Fibroblast of the aortic adventitia (primary cell): ENCODE measurements at regions not wholly inside any gene's neighbourhood (a gene's known extent, or its start where the extent isn't known, plus 50 kb on each side); places are given as distances from the start of the nearest gene placed in this dataset.
"Not testable (repeated sequence)": the region's sequence is repeated elsewhere in the genome, so short reads cannot be mapped to it uniquely, and the experiment has no call there.

Experiments
- DNase-seq: peaks from one replicate; pipeline ENCODE4 v3.0.0-alpha.2; 2010; ENCODE audit warnings: low read depth
- H3K4me3 ChIP-seq: 2 replicates; pipeline ENCODE4 v1.5.1; 2011; ENCODE audit warnings: low read depth, mild to moderate bottlenecking, control low read depth, low read length, moderate library complexity
- CTCF ChIP-seq: IDR thresholded peaks from 2 replicates; pipeline ENCODE4 v1.5.1; 2011; ENCODE audit warnings: mild to moderate bottlenecking, low read length, control low read depth, inconsistent platforms; ENCODE audit not compliant: insufficient read depth

GRCh38 chrX:155747520-155747919, 133.6 kb upstream of the VAMP7 start:
- no peak for DNase-seq
- H3K4me3 ChIP-seq = no peak overlapping the region
- no peak for TF ChIP-seq CTCF

- TF ChIP-seq CTCF = no peak
- peak; percentile 47 for DNase-seq
- H3K4me3 ChIP-seq = no peak overlapping the region
Observed at GRCh38 chrX:155745792-155746191, 133.0 kb upstream of the TMLHE start.

DNA sequence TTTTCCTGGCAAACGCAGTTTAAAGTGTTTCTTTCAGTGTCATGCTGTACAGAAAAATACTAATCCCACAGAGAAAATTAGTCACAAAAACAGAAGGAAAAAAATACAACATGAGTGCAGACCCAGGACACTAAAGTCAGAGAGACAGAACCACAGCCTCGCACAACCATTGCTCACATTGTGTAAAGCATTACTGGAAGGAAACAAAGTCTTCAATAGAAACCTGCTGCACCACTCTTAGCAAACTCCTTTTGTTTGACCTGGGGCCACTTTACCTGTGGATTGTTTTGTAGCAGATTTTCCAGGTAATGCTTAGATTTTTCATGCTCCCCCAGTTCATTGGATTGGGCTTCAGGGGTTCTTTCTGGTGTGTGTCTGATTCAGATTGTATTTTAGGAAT, 131.8 kb upstream of the TMLHE start:
- no peak for DNase-seq
- no peak for TF ChIP-seq CTCF
- no peak overlapping the region for H3K4me3 ChIP-seq

- DNase-seq, H3K4me3 ChIP-seq: not testable (repeated sequence)
Observed at GRCh38 chrX:155728335-155728734, 115.6 kb upstream of the TMLHE start.

DNA sequence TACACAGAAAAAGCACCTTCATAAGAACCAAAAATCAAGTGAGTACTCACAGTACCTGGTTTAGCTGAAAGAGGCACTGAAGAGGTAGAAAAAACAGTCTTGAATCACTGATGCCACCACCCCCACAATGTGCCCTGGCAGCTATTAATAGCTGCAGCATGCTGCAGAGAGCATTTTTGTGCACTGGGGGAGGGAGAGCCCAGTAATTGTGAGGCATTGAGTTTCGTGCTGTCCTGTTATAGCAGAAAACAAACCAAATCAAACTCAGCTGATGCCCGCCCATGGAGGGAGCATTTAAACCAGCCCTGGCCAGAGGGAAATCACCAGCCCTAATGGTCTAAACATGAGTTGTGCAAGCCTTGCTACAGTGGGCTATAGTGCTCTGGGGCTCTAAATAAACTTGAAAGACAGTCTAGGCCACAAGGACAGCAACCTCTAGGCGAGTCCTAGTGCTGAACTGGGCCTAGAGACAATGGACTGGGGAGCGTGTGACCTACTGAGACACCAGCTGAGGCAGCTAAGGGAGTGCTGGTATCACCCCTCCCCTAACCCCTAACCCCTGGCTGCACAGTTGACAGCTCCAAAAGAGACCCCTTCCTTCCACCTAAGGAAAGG, 106.3 kb upstream of the TMLHE start:
- H3K4me3 ChIP-seq = no peak overlapping the region
- DNase-seq = peak; percentile 1
- no peak for TF ChIP-seq CTCF

DNA sequence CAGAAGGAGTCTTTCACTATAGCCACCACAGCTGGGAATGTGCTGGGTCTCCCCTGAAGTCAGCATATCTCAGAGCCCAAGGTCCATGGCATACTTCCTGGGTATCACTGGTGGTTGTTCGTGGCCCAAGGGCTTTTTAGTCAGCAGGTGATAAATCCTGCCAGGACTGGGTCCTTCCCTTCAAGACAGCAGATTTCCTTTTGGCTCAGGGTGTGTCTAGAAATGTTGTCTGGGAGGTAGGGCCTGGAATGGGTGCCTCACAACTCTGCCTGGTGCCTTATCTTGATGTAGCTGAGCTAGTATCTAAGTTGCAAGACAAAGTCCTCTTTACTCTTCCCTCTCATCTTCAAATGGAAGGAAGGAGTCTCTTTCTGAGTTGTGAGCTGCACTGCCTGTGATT, 102.4 kb upstream of the TMLHE start:
- no peak for DNase-seq
- no peak for TF ChIP-seq CTCF
- no peak overlapping the region for H3K4me3 ChIP-seq

DNA sequence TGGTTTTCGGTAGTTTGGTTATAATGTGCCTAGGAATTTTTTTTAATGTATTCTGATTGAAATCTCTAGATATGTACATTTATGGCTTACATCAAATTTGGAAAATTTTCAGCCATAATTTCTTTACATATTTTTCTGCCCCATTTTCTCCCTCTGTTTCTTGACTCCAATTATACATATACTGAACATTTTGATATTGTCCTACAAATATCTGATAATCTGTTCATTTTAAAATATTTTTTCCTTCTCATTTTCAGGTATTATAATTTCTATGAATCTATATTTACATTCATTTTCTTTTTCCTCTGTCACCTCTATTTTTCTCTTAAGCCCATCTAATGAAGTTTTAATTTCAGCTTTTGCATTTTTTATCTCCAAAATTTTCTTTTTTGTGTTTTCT, 82.7 kb upstream of the TMLHE start:
- DNase-seq = no peak
- no peak for TF ChIP-seq CTCF
- H3K4me3 ChIP-seq = no peak overlapping the region

GRCh38 chrX:155694649-155695048, 81.9 kb upstream of the TMLHE start:
- DNase-seq = no peak
- H3K4me3 ChIP-seq = no peak overlapping the region
- TF ChIP-seq CTCF = no peak
